Amniotic epithelial cell (primary cell): ENCODE measurements at regions not wholly inside any gene's neighbourhood (a gene's known extent, or its start where the extent isn't known, plus 50 kb on each side); places are given as distances from the start of the nearest gene placed in this dataset.

Experiments
- DNase-seq: peaks from one replicate; pipeline ENCODE4 v3.0.0-alpha.2; 2010; ENCODE audit warnings: low read depth

DNA sequence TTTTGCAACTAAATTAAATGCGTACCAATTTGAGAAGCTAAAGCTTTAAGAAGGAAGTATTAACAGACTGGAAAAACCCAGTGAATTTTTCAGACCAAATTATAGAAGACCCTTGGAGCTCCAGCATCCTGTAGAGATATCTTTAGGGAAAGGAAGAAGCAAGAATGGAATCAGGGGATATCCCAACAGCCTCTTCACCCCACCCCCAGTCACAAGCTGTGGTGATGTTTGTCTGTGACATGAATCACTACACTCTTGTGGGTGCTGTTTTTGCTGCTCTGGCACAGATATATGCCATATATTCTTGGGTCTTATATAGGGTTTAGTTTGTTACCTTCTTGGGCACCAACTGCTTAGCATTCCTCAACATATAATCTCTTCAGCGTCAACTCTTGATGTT is 78.5 kb upstream of the BCL6 start:
- DNase-seq = no peak

GRCh38 chr3:187827723-187828122 is 82.5 kb upstream of the BCL6 start:
- no peak for DNase-seq

GRCh38 chr3:187828579-187829452 is 83.5 kb upstream of the BCL6 start:
- no peak for DNase-seq

GRCh38 chr3:187830181-187830580 is 84.9 kb upstream of the BCL6 start:
- no peak for DNase-seq

DNA sequence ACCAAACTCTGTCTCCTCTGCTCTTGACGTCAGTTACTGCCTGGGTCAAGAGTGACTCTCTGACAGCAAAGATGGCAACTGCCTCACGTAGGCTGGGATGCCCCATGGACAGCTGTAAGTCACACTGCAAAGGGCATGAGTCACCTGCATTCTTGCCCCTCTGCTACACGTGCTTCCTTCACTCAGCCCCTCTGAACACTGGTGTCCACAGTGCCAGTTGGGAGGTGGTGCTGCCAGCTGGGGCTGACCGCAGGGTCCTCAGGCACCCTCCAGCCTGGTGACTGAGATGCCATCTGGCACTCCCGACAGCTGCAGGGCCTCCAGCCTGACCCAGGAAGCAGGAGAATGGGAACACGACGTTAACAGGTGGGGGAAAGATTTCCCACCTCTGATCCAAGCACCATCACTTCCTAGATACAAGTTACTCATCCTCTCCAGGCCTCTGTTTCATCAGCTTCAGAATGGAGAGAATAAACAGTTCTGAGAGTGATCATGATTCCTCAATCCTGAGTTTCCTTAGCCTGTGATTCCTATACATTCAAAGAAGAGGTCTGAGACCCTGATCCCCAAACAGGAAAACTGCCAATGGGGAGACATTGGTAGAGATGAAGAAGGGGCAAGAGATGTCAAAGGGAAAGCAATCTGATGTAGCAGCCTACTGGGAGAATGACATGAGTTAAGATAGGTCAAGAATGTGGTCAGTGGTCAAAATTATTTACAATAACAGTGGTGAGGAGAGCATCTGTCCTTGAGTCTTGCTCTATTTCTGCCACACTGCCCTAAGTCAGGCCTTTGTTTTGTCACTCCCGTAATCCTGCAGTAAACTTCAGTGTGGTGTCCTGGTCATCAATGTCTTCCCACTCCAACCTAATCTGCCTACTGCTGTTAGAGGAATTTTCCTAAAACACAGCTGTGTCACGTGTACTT is 86.1 kb upstream of the BCL6 start:
- peak; percentile 45 for DNase-seq

DNA sequence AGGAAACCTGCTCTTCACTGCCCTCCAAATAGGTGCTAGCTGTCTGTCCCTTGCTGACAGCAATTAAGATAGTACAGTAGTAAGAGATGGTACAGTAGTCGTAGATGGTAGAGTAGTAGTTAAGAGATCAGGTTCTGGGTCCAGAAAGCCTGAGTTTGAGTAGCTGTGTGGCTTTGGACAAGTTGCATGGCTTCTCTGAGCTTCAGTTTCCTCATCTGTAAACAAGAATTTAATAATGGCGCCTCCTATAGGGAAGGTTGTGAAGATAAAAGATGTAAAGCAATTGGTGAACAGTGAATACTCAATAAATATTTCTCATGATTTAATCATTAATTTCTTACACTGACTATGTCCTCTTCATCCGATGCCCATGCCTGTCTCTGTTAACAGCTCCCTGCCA is 86.9 kb upstream of the BCL6 start:
- DNase-seq = no peak

- DNase-seq = no peak
Measured at GRCh38 chr3:187833375-187833774, 88.1 kb upstream of the BCL6 start.

GRCh38 chr3:187833799-187834578 is 88.7 kb upstream of the BCL6 start:
- DNase-seq = no peak

DNA sequence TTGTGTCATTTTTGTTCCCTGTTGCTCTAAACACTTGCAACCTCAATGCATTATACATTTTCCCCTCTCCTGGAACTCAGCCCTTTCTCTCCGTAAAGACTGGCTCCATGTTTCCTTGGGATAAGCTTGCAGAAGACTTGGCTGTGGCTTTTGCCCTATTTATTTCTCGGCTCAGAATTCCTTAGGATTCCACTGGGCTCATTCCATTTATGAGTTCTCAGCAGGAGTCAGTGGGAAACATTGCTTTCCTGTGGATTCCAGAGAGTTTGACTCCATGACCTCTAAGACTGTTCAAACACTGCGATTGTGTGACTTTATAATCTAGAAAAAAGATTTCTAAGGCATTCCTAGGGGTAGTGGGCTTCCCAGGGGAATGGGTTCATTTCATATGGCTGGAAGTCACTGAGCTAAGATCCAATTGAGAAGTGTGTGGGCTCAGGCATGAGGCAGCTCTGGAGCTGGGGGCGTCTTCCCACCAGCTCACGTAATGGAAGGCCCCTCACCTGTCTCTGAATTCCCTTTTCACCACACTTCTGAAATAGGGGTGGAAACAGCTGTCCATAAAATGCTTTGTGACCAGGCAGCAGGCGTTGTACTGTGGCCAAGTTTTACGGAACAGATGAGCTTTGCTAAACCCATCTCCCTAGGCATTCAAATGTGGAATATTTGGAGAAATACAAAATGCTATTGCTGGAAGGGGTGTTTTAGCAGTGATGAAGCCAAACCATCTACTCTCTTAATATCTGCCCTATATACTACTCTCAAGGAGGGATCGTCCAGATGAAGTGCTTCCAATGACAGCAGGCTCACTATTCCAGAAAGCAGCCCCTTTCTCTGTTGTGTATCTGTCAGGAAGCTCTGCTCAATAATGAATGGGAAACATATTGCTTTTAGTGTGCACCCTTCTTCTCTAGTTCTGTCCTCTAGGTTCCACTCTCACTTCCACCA is 91.8 kb upstream of the BCL6 start:
- no peak for DNase-seq

DNA sequence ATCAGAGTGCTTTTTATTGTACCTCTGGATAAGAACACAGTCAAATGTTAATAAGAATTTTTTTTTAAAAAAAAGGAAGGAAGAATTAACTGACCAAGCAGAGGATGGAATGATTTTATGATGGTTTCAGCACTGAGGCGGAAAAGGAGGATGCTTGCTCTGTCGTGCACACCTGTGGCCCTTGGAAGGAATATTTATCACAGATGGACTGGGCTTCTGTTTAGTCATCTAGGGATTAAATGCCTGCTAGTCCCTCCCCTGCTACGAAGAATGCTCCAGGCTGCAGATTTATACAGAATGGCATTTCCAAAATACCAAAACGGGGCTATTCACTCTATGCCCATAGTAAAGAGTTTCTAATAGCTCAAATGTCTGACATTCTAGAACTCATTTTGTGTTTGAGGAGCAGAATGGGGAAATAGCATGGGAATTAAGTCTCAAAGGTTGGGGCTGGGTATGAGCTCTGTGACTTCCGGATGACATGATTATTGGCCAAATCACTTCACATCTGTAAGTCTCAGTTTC is 92.8 kb upstream of the BCL6 start:
- no peak for DNase-seq

GRCh38 chr3:187839422-187839821 is 94.2 kb upstream of the BCL6 start:
- no peak for DNase-seq

DNA sequence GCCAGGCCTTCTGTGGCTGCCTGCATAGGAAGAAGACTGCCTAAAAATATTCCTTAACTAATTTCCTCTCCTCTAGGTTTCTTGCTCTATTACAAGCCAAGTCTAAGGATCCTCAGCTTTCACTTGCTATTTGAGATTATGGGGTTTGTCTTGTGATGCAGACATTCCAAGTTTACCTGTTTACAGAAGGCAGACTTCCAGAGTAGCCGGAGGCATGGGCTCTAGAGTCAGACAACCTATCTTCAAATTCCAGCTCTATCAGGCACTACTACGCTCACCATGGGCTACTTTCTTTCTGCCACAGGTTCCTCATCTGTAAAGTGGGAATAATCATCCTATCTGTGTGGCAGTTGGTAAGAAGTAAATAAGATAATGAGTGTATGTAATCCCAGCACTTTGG is 95.6 kb upstream of the BCL6 start:
- no peak for DNase-seq

GRCh38 chr3:187841560-187841959 is 96.3 kb upstream of the BCL6 start:
- peak; percentile 82 for DNase-seq

DNA sequence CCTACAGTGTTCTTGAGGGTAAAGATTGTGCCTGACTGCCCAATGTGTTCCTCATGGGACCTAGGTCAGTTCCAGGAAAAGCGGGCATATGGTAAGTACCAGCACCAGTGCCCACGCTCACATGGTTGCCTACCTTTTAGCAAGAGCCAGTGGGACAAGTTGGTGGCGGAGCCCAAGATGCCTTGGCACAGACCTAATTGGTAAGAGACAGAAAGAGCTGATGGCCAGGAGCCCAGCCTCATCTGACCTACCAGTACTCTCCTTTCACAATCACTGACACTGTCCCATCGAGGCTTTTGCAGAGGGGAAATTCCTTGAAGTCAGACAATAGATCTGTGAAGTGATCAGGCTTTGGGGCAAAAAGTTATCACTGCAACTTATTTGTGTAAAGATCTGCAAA is 98.4 kb upstream of the BCL6 start:
- no peak for DNase-seq

GRCh38 chr3:187844708-187845107 is 99.4 kb upstream of the BCL6 start:
- DNase-seq = no peak

DNA sequence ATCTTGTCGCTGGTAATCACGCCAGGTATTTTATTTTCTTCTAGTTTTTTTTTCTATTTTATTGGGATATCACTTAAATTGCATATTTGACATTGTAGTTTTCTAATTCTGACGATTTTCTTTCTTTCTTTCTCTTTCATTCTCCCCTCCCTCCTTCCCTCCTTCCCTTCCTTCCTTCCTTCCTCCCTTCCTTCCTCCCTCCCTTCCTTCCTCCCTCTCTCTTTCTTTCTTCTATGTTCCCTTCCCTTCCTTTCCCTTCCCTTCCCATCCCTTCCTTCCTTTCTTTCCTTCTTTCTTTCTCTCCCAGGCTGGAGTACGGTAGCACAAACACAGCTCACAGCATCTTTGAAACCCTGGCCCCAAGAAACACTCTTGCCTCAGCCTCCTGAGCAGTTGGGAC is 100.6 kb upstream of the BCL6 start:
- DNase-seq = no peak

GRCh38 chr3:187848401-187848800 is 103.1 kb upstream of the BCL6 start:
- peak; percentile 24 for DNase-seq

- no peak for DNase-seq
Measured at GRCh38 chr3:187849016-187849654, 103.9 kb upstream of the BCL6 start.

DNA sequence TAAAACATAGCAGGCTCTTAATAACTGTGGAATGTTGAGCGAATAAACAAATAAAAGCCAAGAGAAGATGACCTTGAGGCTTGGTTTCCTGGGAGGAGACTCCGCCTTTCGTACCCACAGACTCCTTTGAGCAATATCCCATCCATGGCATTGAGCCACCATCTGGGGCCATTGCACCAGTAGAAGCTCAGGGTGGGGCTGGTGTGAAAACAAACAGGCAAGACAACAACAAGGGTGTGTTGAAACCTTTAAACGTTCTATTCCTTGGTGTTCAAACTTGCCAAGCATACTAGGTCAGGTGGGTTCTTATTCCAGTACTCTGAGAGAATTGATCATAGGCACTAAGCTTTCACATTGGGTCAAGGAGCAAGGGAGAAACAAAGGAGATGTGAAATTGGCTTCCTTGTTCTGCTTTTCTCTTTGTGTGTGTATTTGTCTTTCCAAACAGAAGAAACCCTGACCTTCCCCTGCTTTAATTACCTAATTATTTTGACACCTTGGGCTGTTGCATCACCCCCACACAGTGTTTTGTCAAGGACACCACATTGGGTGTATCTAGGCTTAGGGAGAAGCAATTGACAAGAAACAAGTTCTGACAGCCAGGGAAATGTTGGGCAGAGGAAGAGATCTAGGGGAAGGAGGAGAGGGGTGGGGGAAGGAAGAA is 105.1 kb upstream of the BCL6 start:
- DNase-seq = peak; percentile 83
